Uterus (tissue), 2 donors: ENCODE measurements at regions not wholly inside any gene's neighbourhood (a gene's known extent, or its start where the extent isn't known, plus 50 kb on each side); places are given as distances from the start of the nearest gene placed in this dataset.

Experiments
- CTCF ChIP-seq, 4 experiments: fragments of 200-600 bp in 2 of 4; fragments of 450-650 bp in 2 of 4; sonication (generic) in 2 of 4; IDR thresholded peaks; one replicate each; pipeline ENCODE4 v1.5.1; 2016 to 2019; ENCODE audit warnings: antibody characterized with exemption in 4 of 4, mild to moderate bottlenecking in 2 of 4, moderate library complexity in 1 of 4
- POLR2A ChIP-seq, 2 donors: fragments of 450-650 bp; IDR thresholded peaks; one replicate each; pipeline ENCODE4 v1.6.1; 2016; ENCODE audit warnings: antibody characterized with exemption in 2 of 2, mild to moderate bottlenecking in 1 of 2, moderate library complexity in 1 of 2

GRCh38 chr1:221165839-221166500 lies 286.7 kb downstream of the HLX start:
- TF ChIP-seq CTCF (IDR thresholded peaks at IDR 0.05) (no peak), POLR2A (IDR thresholded peaks at IDR 0.05) (no peak)
